SK-N-SH treated with all-trans-retinoic acid at 6 μM for 48 hours (cell line): ENCODE measurements at regions not wholly inside any gene's neighbourhood (a gene's known extent, or its start where the extent isn't known, plus 50 kb on each side); places are given as distances from the start of the nearest gene placed in this dataset.

Experiments used
- ESRRG ChIP-seq: fragments of 250-450 bp; sonication (Bioruptor Pico); IDR thresholded peaks from 2 replicates; pipeline ENCODE4 v1.6.1; 2021; ENCODE audit warnings: mild to moderate bottlenecking
- GLIS3 ChIP-seq: fragments of 250-450 bp; sonication (Bioruptor Pico); IDR thresholded peaks from 2 replicates; pipeline ENCODE4 v1.5.0; 2020; ENCODE audit warnings: mild to moderate bottlenecking, moderate library complexity
- POU6F1 ChIP-seq: fragments of 250-450 bp; sonication (Bioruptor Pico); IDR thresholded peaks from 2 replicates; pipeline ENCODE4 v1.8.0; 2021; ENCODE audit warnings: low read depth, mild to moderate bottlenecking, moderate library complexity, borderline replicate concordance
- RARB ChIP-seq: fragments of 250-450 bp; sonication (Bioruptor Pico); IDR thresholded peaks from 2 replicates; pipeline ENCODE4 v1.8.0; 2021; ENCODE audit warnings: mild to moderate bottlenecking, moderate library complexity
- SNAI2 ChIP-seq: fragments of 250-450 bp; sonication (Bioruptor Pico); IDR thresholded peaks from 2 replicates; pipeline ENCODE4 v1.5.0; 2020; ENCODE audit warnings: mild to moderate bottlenecking, moderate library complexity
- TF ChIP-seq, protein P1 (sequence below): fragments of 250-450 bp; sonication (Bioruptor Pico); IDR thresholded peaks from 2 replicates; pipeline ENCODE4 v1.8.0; 2020; ENCODE audit warnings: mild to moderate bottlenecking, moderate library complexity, borderline replicate concordance

GRCh38 chr12:74440469-74440868 lies 97.2 kb upstream of the ATXN7L3B start:
- TF ChIP-seq, protein P1, sequence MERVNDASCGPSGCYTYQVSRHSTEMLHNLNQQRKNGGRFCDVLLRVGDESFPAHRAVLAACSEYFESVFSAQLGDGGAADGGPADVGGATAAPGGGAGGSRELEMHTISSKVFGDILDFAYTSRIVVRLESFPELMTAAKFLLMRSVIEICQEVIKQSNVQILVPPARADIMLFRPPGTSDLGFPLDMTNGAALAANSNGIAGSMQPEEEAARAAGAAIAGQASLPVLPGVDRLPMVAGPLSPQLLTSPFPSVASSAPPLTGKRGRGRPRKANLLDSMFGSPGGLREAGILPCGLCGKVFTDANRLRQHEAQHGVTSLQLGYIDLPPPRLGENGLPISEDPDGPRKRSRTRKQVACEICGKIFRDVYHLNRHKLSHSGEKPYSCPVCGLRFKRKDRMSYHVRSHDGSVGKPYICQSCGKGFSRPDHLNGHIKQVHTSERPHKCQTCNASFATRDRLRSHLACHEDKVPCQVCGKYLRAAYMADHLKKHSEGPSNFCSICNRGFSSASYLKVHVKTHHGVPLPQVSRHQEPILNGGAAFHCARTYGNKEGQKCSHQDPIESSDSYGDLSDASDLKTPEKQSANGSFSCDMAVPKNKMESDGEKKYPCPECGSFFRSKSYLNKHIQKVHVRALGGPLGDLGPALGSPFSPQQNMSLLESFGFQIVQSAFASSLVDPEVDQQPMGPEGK, result no peak
- TF ChIP-seq SNAI2 (no peak), ESRRG (CRISPR knock-in tag) (no peak), POU6F1 (CRISPR knock-in tag) (no peak), GLIS3 (CRISPR knock-in tag) (no peak), RARB (CRISPR knock-in tag) (no peak)
